AG08395 (cell line): ENCODE measurements at regions not wholly inside any gene's neighbourhood (a gene's known extent, or its start where the extent isn't known, plus 50 kb on each side); places are given as distances from the start of the nearest gene placed in this dataset.

Experiments used
- DNase-seq: peaks from one replicate; pipeline ENCODE4 v3.0.0; 2012; ENCODE audit warnings: mixed read lengths, low spot score

- DNase-seq, result no peak
Measured at GRCh38 chr10:130558746-130559546, 422.8 kb downstream of the GLRX3 start.

- DNase-seq, result no peak
Measured at GRCh38 chr10:130559547-130559880, 423.3 kb downstream of the GLRX3 start.

DNA sequence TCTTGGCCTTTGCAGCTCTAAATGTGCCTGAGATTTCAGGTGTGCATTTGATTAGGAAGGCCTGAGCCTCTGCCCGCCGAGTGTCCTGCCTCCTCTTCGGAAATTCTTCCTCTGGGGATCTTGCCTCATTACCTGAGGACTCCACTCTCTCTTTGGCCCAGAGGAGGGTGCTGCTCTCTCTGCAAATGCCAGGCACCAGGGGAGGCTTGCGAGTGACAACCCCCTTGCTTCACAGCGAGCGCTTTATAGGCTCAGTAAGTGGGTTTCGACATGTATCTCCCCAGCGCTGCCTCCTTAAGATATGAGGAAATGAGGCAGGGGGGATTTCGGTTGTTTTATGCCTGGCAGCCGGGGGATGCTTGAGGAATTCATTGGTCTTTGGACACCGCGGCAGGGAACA is 423.9 kb downstream of the GLRX3 start:
- DNase-seq, result no peak

- DNase-seq, result no peak
Measured at GRCh38 chr10:130560573-130560972, 424.4 kb downstream of the GLRX3 start.

DNA sequence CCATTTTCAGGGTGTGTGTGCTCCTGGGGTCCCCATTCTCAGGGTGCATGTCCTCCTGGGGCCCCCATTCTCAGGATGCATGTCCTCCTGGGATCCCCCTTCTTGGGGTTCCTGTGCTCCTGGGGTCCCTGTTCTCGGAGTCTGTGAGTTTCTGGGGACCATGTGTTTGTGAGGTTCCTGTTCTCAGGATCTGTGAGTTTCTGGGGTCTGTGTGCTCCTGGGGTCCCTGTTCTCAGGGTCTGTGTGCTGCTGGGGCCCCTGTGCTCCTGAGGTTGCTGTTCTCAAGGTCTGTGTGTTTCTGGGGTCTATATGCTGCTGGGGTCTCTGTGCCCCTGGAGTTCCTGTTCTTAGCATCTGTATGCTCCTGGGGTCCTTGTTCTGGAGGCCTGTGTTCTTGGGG is 425.5 kb downstream of the GLRX3 start:
- DNase-seq, result no peak

DNA sequence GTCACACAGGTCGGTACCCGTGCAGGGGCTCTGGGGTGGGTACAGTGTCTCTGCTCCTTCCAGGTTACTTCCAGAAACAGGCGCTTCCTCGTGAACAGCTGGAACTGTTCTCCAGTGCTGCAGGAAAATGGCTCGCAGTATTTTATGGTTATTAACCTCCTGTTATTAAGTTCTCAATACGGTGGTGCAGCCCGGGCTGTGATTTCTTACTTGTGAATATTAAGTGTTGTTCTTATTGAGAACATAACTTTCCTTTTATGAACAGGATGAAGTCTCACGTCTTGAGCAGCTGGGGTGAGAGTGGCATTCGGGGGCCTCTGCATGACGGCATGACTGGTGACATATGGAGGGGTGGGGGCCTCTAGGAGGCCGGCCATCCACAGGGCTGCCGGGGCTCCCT is 430.8 kb downstream of the GLRX3 start:
- DNase-seq, result no peak

GRCh38 chr10:130567436-130567835 is 431.2 kb downstream of the GLRX3 start:
- no peak for DNase-seq

- no peak for DNase-seq
Measured at GRCh38 chr10:130568246-130568645, 432.1 kb downstream of the GLRX3 start.

DNA sequence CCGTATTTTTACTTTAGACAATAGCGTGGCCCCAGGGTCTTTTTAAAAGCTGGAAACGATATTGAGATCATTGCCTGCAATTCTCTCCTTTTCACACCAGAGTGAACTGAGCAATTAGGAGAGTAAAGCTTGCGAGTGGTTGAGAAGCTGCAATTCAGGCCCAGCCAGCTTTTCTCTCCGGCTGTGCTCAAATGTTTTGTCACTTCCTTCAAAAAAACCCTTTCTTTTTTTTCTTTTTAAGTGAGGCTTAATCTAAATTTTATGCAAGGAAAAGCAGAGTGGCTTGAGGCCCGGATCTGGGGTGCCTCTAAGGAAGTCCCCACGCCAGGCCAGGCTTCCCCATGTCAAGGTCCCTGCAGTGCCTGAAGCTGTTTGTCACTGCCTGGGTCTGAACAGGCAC is 433.9 kb downstream of the GLRX3 start:
- no peak for DNase-seq

- DNase-seq, result no peak
Measured at GRCh38 chr10:130571674-130572073, 435.5 kb downstream of the GLRX3 start.

DNA sequence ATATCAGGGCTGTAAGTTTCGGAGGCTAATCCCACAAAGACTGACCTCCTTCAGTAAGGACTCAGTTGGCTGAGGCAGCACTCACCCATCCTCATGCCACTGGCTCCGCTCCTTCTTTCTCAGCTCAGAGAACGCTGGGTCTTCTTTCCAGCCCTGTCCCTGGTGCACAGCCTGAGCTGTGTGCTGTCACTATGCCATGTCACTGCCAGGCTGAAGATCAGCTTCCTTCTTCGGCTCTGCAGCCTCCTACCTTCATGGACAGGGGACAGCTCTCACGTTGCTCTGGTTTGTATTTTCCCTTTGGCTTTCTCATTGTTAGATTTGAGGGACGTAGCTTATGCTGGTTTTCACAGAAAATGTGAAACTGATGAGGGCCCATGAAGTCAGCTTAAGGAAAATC is 437.3 kb downstream of the GLRX3 start:
- no peak for DNase-seq

DNA sequence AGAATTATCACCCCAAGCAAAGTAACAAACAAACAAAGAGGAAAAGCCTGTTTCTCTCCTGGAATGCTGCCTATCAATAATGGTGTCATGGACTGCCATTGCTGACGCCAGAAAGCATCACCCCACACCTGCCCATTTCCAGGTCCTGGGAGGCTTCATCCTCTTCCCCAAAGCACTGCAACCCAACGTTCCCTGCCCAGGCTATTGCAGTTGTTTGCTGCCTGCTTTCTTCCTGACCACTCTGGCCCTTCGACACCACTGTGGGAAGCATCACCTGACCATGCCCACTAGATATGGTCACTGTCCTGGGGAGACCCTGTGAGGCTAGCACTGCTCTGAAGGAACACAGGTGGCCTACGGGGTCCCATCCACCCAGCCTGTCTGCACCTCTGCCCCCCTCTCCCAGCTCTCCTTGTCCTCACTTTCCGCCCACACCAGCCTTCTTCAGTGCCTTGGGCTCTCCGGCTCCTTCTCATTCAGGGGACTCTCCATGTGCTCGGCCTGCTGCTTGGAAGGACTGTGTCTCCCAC is 439.6 kb downstream of the GLRX3 start:
- DNase-seq, result no peak

DNA sequence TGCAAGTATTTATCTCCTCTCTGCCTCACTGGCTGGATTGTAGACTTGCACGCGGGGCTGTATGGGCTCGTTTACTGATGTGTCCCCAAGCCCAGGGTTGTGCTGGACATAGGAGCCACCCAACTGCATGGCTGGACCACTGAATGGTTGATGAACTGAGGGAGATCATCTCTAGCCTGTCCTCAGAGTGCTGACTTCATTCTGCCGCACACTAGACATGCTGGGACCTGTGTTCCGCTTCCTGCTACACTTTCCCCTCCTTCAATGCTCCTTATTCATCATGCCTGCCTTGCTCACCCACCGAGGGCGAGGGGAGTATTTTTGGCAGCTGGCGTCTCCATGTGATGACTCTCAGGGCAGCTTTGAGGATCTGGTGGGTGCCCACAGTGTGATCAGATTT is 440.2 kb downstream of the GLRX3 start:
- no peak for DNase-seq

DNA sequence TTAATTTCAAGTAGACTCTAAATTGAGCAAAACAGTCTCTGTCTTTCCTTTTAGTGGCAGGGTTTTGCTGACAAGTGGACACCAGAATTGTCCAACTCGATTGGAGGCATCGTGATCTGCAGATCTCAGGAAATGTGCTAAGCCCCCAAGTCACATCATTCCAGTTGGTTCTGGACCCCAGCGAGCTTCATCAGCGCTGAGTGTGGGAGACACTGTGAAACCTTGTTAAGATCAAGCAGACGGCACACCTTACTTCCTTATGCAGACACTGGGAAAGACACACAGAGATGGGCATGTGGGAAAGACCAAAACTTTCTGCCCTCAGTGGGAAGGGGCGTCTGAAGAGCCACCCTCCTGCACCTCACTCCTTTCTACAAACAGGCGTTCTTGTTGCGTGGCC is 440.8 kb downstream of the GLRX3 start:
- DNase-seq, result no peak

DNA sequence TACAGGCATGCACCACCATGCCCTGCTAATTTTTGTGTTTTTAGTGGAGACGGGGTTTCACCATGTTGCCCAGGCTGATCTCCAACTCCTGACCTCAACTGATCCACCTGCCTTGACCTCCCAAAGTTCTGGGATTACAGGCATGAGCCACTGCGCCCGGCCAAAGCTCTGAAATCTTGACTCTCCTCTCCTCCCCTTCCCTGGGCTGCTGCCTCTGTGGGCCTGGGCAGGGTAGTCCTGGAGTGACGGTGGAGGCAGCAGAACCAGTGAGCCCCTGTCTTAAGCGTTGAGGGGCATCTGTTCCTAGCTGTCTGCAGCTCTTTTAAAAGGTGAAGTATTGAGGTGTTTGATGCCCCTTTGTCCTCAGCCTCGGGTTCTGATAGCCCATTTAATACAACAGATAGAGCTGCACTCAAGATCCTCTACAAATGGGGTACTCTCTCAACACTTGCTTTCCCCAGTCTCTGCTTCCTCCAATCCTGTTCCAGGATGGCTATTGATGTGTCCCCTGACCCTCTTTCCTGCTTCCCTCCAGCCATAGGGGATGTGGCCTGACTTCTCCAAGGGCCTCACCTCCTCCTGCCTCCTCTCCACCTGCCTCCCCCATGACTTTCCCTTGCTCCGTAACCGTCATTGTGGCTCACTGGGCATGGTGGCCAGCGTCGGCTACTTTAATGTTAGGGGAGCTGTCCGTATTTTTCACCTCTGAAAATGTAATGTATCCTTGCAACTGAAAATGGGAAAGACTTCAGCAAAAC is 442.5 kb downstream of the GLRX3 start:
- DNase-seq, result no peak

- no peak for DNase-seq
Measured at GRCh38 chr10:130579913-130580312, 443.7 kb downstream of the GLRX3 start.

GRCh38 chr10:130580975-130581374 is 444.8 kb downstream of the GLRX3 start:
- DNase-seq, result no peak

DNA sequence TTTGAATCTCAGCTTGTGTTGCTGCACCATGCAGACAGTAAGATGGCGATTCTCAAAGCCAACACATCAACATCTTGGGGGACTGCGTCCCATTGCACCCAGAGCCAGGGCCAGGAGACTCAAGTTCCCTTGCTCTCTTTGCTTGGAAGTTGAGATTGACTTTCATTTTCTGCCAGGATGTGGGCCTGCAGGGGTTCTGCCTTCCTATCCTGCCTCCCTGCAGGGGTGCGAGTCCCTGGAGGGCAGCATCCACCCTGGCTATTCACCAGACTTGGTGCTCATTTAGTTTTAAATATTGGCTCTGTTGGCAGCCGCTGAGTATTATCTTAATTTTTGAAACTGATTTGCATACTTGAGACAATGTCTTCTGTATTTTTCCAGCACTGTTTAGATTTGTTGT is 451.5 kb downstream of the GLRX3 start:
- DNase-seq, result no peak

DNA sequence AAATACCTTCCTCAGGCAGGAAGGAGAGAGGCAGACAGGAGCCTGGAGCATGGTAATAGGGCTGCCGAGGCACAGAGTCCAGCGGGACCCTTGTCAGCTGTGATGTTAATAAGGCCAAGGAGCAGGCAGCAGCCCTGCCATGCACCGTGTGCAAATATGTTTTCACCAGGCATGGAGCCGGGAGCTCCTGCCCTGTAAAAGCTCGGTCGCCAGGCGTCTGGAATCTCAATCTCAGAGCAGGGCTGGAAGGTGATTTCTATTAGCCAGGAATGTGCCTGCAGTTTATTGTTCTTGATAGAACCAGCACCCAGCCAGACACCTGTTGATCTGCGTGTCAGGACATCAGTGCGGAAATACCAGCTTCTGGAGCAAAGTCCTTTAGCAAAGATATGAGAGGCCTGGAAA is 469.8 kb downstream of the GLRX3 start:
- no peak for DNase-seq

GRCh38 chr10:130607366-130607765 is 471.2 kb downstream of the GLRX3 start:
- DNase-seq, result no peak

GRCh38 chr10:130611239-130611638 is 475.0 kb downstream of the GLRX3 start:
- no peak for DNase-seq

DNA sequence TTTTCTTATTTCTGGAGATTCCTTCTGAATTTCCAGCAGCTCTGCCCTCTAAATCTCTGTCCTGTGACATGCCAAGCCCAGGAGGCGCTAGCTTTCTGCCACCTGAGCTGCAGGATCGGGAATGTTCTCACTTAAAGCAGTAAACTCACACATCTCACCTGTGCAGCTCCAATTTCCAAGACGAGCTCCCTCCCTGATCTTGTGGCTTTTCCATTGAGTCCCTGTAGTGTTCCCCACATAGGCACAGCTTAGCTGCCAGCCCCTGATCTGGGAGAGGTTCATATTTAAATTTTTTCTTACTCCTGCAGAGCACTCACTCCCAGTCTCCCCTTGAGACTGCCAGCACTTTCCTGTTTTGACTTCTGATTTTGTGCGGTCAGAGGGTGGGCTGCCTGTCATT is 479.3 kb downstream of the GLRX3 start:
- DNase-seq, result no peak

DNA sequence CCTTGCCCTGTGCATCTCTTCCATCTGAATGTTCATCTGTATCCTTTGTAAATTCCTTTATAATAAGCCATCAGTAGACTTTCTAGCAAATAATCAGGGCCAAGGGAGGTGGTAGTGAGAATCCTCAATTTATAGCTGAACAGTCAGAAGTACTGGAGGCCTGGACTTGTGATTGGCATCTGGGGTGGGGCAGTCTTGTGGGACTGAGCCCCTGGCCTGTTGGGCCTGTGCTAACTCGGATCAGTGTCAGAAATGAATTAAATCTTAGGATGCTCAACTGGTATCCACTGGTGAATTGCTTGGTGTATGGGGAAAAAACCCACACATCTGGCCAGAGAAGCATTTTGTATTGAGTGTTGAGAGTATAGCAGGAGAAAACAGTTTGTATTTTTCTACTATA is 481.8 kb downstream of the GLRX3 start:
- no peak for DNase-seq

DNA sequence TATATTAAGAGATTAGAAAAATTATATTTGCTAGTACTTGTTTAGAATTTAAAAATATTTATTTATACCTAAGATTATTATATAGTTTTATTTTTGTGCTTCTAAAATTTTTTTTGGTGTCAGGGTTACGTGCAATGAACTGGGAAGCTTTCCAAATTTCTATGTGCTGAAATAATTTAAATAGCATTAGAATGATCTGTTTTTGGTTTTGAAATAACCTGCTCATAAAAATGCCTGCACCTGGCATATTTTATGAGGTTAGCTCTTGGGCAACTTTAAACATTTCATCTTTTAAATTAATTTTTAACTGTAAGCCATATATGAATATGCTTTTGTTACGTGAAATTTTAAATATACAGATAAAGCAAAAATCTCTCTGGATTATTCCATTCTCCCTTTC is 482.5 kb downstream of the GLRX3 start:
- DNase-seq, result no peak
